ENCODE measurements at regions not wholly inside any gene's neighbourhood (a gene's known extent, or its start where the extent isn't known, plus 50 kb on each side); places are given as distances from the start of the nearest gene placed in this dataset.

- peaks cover 3% of the 10 kb centered on the region for H3K9me3 ChIP-seq (ENCODE audit: insufficient read depth, low read depth, low read length)
- FAIRE-seq = no peak
- no peak overlapping the region for H3K27ac Mint-ChIP-seq (ENCODE audit: unreplicated experiment)
- no peak overlapping the region for H3K4me2 ChIP-seq (ENCODE audit: low read length)
- no peaks in the 10 kb centered on the region for H4K20me1 ChIP-seq (ENCODE audit: insufficient read depth, low read length)
- TF ChIP-seq EZH2 (IDR thresholded peaks at IDR 0.05; ENCODE audit: insufficient read depth, low read length) = no peak
- no peak for TF ChIP-seq CTCF (IDR thresholded peaks at IDR 0.05; ENCODE audit: insufficient read depth, low read depth, low read length)
- no peaks in the 10 kb centered on the region for H3K79me2 ChIP-seq (ENCODE audit: insufficient read depth, low read length)
- H3K27me3 Mint-ChIP-seq (ENCODE audit: low read depth, unreplicated experiment) = peaks cover 69% of the 10 kb centered on the region
- no peak overlapping the region for H3K4me3 ChIP-seq (ENCODE audit: insufficient read depth, low read depth, low read length)
- no peak overlapping the region for H3K27ac ChIP-seq (ENCODE audit: low read depth, low read length)
- no peaks in the 10 kb centered on the region for H3K36me3 Mint-ChIP-seq (ENCODE audit: low read depth, unreplicated experiment)
- no peaks in the 10 kb centered on the region for H3K4me1 ChIP-seq (ENCODE audit: insufficient read depth, low read length)
- H3K27me3 ChIP-seq (ENCODE audit: insufficient read depth, low read length) = no peaks in the 10 kb centered on the region
- no peak overlapping the region for H3K4me3 Mint-ChIP-seq (ENCODE audit: unreplicated experiment)
- no peaks in the 10 kb centered on the region for H3K4me1 Mint-ChIP-seq (ENCODE audit: low read depth, unreplicated experiment)
- no peak overlapping the region for H3K9ac ChIP-seq (ENCODE audit: low read length)
- H2AFZ ChIP-seq (ENCODE audit: low read depth, low read length) = no peak overlapping the region
- no peak for DNase-seq (ENCODE audit: low read depth)
- H3K9me3 Mint-ChIP-seq (ENCODE audit: unreplicated experiment) = peaks cover 8% of the 10 kb centered on the region
- no peaks in the 10 kb centered on the region for H3K36me3 ChIP-seq (ENCODE audit: insufficient read depth, low read length)
These were observed 197.5 kb upstream of the B3GAT1 start for GRCh38 chr11:134609361-134610115.

GRCh38 chr11:134607963-134608750, 196.1 kb upstream of the B3GAT1 start:
- Histone ChIP-seq H3K4me2 (ENCODE audit: low read length) (no peak overlapping the region), H3K27ac (ENCODE audit: low read depth, low read length) (no peak overlapping the region), H3K4me3 (ENCODE audit: insufficient read depth, low read depth, low read length) (no peak overlapping the region), H3K27me3 (ENCODE audit: insufficient read depth, low read length) (no peaks in the 10 kb centered on the region), H4K20me1 (ENCODE audit: insufficient read depth, low read length) (no peaks in the 10 kb centered on the region), H3K9ac (ENCODE audit: low read length) (no peak overlapping the region), H2AFZ (ENCODE audit: low read depth, low read length) (no peak overlapping the region), H3K9me3 (ENCODE audit: insufficient read depth, low read depth, low read length) (no peaks in the 10 kb centered on the region), H3K79me2 (ENCODE audit: insufficient read depth, low read length) (no peaks in the 10 kb centered on the region), H3K4me1 (ENCODE audit: insufficient read depth, low read length) (no peaks in the 10 kb centered on the region), H3K36me3 (ENCODE audit: insufficient read depth, low read length) (no peaks in the 10 kb centered on the region)
- no peaks in the 10 kb centered on the region for H3K36me3 Mint-ChIP-seq (ENCODE audit: low read depth, unreplicated experiment)
- TF ChIP-seq EZH2 (IDR thresholded peaks at IDR 0.05; ENCODE audit: insufficient read depth, low read length) = no peak
- TF ChIP-seq CTCF (IDR thresholded peaks at IDR 0.05; ENCODE audit: insufficient read depth, low read depth, low read length) = no peak
- H3K9me3 Mint-ChIP-seq (ENCODE audit: unreplicated experiment) = peaks cover 2% of the 10 kb centered on the region
- H3K4me3 Mint-ChIP-seq (ENCODE audit: unreplicated experiment) = no peak overlapping the region
- H3K27me3 Mint-ChIP-seq (ENCODE audit: low read depth, unreplicated experiment) = peaks cover 57% of the 10 kb centered on the region
- H3K4me1 Mint-ChIP-seq (ENCODE audit: low read depth, unreplicated experiment) = no peaks in the 10 kb centered on the region
- DNase-seq (ENCODE audit: low read depth) = no peak
- no peak for FAIRE-seq
- no peak overlapping the region for H3K27ac Mint-ChIP-seq (ENCODE audit: unreplicated experiment)

Measured in astrocyte (in vitro differentiated cells and primary cell).